ENCODE measurements at regions not wholly inside any gene's neighbourhood (a gene's known extent, or its start where the extent isn't known, plus 50 kb on each side); places are given as distances from the start of the nearest gene placed in this dataset.

DNA sequence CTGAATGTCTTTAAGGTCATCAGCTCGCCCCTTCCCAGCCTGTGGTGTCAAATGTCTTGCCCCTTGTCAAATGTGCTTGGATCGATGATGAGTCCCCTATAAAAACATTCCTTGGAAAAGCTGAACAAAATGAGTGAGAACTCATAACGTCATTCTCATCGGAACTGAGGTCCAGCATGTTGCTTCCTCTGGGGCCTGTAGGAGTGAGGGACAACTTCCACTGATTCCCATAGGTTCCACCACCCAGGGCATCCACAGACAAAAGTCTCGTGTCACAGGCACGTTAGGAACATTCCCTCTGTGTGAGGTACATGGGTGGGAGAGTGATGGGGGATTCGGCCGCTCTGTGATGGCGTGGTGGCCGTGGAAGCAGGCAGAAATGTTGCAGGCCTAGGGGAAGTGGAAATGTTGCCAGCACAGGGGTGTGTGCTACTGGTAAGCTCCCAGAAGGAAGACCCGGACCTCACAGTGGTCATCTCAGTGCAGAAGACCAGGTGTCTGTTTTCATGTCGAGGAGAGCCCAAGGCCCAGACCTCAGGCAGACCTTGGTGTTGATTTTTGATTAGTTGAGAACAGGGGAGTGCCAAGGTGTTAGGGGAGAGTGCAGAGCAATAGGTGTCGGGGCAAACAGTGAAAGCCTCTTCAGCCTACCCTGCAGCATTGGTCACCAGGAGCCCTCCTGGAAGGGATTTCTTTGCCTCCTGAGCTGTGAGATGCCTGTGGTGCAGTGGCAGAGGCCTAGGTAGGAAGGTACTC lies 96.8 kb downstream of the SNRPN start:
- no peak for DNase-seq (ENCODE audit: low read depth)

DNA sequence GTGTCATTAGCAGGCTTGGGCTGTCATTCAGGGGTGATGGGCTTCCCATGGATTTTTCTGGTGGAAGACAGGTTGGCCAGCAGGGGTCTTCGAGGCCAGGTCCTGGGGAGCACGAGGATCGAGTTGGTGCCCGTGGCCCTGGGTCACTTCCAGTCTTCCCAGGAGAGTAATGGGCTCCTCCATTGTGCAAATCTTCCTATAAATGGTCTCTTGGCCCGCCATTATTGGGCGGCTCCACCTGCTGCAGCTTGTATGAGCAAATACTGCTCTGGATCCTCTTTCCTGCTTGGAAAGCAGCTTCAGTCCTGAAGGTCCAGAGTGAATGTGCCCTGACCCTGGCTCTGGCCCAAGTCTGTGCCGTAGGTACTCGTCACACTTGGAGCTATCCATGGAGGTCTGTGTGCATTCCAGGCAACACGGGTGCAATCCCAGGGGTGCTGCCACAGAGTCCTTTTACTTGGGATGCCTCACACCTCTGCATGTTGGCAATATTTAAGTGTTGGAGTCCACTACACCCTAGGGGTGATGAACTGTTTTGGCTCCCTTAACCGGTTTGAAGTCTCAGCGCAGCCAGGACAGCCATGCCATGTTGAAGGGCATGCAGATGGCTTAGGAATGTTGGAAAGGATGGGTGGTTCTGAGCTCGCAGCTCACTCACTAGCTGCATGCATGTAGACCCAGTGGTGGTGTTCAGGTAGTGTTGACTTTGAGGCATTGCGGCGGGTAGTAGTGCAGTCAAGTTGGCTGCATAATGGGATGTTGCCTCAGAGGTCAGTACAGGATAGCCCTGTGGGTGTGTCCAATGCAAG lies 97.6 kb downstream of the SNRPN start:
- no peak for DNase-seq (ENCODE audit: low read depth)

DNA sequence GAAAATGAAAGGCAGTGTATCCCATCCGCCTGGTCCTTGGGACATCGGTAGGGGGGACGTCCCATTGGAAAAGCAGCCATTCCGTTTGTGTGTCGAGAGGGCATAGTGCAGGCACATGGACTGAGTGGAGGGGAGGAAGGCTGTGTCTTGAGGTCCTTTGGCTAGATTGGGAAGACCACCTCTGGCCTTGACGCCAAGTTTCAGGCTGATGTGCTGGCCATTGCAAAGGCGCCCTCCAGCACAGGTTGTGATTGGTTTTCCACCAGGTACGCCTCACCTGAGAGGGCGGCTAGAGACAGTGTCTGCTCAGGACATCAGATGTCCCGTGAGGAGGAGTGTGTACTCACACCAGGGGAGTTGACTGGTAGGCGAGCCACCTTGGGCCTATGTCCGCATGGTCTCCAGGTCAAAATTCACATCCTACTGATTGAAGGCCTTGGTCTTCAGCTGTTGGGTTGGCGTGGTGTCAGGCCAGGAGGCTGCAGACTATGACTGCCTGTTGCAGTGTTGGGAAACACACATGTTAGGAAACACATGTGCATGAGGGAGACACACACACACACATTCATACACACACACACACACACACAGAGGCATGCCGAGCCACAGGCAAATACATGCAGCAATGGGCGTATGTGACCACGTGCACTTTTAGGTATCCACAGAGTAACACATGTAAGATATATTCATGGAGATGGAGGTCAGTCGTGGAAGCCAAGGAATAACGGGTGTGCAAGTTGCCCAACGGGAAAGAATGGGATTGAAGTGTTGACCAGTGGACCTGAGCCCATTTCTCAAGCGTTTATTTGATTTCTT lies 98.4 kb downstream of the SNRPN start:
- DNase-seq (ENCODE audit: low read depth) = no peak

DNA sequence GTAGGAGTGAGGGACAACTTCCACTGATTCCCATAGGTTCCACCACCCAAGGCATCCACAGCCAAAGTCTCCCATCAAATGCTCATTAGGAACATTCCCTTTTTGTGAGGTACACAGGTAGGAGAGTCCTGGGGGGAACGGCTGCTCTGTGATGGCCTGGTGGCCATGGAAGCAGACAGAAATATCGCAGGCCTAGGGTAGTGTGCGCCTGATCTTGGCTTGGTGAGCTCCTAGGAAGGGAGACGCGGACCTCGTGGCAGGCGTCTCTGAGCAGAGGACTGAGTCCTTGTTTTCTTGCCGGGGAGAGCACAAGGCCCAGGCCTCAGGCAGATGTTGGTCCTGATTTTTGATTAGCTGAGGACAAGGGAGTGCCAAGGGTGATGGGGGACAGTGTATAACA lies 99.5 kb downstream of the SNRPN start:
- no peak for DNase-seq (ENCODE audit: low read depth)

DNA sequence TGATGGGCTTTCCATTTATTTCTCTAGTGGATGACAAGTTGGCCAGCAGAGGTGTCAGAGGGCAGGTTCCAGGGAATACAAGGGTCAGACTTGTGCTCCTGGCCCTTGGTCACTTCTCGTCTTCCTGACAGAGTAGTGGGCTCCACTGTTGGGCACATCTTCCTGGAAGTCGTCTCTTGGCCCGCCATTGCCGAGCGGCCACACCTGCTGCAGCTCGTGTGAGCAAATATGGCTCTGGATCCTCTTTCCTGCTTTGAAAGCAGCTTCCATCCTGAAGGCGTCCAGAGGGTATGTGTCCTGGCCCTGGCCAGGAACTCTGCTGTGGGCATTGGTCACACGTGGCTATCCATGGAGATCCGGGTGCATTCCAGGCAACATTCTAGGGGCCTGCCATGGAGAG lies 100.2 kb downstream of the SNRPN start:
- DNase-seq (ENCODE audit: low read depth) = no peak

DNA sequence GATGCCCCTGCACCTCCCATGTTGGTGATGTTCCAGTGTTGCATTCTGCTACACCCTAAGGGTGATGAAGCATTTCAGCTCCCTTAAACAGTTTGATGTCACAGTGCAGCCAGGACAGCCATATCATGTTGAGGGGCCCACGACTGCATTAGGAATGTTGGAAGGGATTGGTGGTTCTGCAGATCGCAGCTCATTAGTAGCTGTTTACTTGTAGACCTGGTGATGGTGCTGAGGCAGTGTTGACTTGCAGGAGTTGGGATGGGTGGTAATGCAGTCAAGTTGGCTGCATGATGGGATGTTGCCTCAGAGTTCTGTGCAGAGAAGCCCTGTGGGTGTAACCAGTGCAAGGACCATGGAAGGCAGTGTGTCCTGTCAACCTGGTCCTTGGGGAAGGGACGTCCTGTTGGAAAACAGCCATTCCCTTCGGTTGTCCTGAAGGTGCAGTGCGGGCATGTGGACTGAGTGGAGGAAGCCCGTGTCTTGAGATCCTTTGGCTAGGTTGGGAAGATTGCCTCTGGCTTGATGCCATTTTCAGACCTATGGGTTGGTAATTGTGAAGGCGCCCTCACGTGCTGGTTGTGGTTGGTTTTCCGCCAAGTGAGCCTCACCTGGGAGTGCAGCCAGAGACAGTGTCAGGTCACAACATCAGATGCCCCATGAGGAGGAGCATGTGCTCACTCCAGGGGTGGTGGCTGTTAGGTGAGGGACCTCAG lies 100.7 kb downstream of the SNRPN start:
- DNase-seq (ENCODE audit: low read depth) = no peak

DNA sequence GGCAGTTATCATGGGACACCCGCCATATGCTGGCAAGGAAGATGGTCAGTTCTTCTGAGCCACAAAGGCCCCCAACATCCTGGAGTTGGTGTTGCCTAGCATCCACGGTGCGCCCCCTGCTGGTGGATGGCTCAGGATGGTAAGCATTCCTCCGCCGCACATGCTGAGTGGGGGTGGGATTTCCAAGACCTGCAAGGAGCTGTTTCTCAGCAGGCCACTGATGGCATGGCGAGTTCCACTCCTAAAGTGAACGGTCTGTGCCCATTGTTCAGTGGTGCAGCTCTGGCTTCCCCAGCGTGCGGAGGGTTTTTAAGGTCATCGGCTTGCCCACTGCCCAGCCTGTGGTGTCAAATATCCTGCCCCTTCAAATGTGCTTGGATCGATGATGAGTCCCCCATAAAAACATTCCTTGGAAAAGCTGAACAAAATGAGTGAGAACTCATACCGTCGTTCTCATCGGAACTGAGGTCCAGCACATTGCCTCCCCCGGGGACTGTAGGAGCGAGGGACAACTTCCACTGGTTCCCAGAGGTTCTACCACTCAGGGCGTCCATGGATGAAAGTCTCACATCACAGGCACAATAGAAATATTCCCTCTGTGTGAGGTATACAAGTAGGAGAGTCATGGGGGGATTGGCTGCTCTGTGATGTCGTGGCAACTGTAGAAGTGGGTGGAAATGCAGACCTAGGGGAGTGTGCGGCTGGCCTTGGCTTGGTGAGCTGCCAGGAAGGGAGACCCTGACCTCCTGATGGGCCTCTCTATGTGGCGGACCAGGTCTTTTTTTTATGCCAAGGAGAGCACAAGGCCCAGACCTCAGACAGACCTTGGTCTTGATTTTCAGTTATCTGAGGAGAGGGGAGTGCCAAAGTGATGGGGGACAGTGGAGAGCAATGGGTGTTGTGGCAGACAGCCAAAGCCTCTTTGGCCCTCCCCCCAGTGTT lies 102.0 kb downstream of the SNRPN start:
- no peak for DNase-seq (ENCODE audit: low read depth)

DNA sequence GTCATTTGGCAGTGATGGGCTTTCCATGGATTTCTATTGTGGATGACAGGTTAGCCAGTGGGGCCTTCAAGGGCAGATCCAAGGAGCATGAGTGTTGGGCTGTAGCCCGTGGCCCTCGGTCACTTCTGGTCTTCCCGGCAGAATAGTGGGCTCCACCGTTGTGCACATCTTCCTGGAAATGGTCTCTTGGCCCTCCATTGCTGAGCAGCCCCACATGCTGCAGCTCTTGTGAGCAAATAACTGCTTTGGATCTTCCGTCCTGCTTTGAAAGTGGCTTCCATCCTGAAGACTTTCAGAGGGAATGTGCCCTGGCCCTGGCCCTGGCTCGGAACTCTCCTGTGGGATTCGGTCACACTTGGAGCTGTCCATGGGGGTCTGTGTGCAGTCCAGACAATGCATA lies 102.8 kb downstream of the SNRPN start:
- no peak for DNase-seq (ENCODE audit: low read depth)

DNA sequence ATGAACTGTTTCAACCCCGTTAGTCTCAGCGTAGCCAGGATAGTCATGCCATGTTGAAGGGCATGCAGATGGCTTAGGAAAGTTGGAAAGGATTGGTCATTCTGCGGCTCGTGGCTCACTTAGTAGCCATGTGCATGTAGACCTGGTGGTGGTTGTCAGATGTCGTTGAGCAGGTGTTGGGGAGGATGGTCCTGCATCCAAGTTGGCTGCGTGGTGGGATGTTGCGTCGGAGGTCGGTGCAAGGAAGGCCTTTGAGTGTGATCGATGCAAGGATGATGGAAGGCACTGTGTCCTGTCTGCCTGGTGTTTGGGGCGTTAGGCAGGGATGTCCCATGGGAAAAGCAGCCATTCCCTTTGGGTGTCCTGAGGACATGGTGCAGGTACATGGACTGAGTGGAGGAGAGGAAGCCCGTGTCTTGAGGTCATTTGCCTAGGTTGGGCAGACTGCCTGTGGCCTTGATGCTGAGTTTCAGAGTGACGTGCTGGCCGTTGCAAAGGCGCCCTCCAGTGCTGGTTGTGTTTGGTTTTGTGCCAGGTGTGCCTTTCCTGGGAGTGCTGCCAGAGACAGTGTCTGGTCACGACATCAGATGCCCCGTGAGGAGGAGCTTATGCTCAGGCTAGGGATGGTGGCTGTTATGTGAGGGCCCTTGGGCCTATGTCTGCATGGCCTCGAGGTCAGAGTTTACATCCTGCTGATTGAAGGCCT lies 103.4 kb downstream of the SNRPN start:
- no peak for DNase-seq (ENCODE audit: low read depth)

DNA sequence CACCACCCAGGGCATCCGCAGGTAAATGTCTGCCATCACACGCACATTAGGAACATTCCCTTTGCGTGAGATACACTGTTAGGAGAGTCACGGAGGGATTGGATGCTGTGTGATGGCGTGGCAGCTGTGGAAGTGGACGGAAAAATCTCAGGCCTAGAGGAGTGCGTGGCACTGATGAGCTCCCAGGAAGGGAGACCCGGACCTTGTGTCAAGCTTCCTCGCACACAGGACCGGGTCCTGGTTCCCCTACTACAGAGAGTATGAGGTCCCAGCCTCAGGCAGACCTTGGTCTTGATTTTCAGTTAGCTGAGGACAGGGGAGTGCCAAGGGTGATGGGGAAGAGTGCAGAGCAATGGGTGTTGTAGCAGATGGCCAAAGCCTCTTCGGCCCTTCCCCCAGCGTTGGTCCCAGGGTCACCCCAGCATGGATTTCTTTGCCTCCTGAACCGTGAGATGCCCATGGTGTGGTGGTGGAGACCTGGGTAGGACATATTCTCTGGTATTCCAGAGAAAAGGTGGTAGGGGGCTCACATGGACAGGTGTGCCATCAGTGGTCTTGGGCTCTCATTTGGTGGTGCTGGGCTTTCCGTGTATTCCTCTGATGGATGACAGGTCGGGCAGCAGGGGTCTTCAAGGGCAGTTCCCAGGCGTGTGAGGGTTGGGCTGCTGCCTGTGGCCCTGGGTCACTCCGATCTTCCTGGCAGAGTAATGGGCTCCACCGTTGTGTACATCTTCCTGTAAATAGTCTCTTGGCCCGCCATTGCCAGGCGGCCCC lies 105.1 kb downstream of the SNRPN start:
- no peak for DNase-seq (ENCODE audit: low read depth)

DNA sequence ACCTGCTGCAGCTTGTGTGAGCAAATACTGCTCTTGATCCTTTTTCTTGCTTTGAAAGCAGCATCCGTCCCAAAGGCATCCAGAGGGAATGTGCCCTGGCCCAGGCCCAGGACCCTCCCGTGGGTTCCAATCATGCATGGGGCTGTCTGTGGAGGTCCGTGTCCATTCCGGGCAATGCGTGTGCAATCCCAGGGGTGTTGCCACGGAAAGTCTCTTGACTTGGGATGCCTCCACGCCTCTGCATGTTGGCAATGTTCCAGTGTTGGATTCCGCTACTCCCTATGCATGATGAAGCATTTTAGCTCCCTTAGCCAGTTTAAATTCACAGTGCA lies 105.7 kb downstream of the SNRPN start:
- DNase-seq (ENCODE audit: low read depth) = no peak

DNA sequence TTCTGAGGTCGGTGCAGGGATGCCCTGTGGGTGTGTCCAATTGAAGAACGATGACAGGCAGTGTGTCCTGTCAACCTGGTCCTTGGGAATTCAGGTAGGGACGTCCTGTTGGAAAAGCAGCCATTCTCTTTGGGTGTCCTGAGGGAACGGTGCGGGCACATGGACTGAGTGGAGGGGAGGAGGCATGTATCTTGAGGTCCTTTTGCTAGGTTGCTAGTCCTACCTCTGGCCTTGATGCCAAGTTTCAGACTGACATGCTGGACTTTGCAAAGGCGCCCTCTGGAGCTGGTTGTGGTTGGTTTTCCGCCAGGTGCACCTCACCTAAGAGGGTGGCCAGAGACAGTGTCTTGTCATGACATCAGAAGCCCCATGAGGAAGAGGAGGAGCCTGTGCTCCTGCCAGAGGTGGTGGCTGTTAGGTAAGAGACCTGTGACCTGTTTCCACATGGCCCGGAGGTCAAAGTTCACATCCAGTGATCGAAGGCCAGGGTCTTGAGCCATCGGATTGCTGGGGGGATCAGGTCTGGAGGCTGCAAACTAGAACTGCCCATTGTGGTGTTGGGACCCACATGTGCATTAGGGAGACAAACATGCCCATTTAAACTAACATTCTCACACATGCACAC lies 106.3 kb downstream of the SNRPN start:
- no peak for DNase-seq (ENCODE audit: low read depth)

DNA sequence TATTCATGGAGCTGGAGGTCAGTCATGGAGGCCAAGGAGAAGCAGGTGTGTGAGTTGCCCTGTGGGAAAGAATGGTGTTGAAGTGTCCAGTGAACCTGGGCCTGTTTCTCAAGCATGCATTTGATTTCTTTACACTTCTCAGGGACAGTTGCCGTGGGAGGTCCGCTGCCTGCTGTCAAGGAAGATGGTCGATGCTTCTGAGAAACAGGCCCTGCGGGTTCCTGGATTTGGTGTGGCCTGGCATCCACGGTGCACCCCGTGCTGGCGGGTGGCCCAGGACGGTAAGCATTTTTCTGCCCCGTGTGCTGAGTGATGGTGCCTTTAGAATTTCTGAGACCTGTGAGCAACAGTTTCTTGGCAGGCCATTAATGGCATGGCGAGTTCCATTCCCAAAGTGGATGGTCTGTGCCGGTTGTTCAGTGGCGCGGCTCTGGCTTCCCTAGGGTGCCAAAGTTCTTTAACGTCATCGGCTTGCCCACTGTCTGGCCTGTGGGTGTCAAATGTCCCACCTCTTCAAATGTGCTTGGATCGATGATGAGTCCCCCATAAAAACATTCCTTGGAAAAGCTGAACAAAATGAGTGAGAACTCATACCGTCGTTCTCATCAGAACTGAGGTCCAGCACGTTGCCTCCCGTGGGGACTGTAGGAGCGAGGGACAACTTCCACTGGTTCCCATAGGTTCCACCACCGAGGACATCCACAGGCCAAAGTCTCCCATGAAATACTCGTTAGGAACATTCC lies 107.2 kb downstream of the SNRPN start:
- no peak for DNase-seq (ENCODE audit: low read depth)

DNA sequence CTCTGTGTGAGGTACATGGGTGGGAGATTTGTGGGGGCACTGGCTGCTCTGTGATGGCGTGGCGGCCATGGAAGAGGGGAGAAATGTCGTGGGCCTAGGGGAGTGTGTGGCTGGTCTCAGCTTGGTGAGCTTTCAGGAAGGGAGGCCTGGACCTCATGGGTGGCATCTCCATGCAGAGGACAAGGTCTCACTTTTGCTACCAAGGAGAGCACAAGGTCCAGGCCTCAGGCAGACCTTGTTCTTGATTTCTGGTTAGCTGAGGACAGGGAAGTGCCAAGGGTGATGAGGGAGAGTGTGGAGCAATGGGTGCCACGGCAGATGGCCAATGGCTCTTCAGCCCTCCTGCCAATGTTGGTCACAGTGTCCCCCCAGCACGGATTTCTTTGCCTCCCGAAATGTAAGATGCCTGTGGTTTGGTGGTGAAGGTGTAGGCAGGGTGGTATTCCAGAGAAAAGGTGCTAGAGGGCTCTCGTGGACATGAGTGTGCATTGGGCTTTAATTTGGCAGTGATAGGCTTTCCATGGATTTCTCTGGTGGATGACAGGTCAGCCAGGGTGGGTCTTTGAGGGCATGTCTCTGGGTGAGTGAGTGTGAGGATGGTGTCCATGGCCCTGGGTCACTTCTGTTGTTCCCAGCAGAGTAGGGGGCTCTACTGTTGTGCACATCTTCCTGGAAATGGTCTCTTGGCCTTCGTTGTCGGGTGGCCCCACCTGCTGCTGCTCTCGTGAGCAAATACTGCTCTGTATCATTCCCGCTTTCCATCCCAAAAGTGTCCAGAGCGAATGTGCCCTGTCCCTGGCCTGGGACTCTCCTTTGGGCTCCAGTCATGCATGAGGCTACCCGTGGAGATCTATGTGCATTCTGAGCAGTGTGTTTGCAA lies 108.0 kb downstream of the SNRPN start:
- no peak for DNase-seq (ENCODE audit: low read depth)

DNA sequence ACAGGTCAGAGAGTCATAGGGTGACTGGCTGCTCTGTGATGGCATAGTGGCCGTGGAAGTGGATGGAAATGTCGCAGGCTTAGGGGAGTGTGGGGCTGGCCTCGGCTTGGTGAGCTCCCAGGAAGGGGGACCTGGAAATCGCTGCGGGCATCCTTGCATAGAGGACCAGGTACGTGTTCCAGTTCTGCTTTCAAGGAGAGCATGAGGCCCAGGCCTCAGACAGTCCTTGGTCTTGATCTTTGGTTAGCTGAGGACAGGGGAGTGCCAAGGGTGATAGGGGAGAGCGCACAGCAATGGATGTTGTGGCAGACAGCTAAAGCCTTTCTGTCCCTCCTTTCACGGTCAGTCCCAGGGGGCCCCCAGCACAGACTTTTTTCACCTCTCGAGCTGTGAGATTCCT lies 110.5 kb downstream of the SNRPN start:
- no peak for DNase-seq (ENCODE audit: low read depth)

DNA sequence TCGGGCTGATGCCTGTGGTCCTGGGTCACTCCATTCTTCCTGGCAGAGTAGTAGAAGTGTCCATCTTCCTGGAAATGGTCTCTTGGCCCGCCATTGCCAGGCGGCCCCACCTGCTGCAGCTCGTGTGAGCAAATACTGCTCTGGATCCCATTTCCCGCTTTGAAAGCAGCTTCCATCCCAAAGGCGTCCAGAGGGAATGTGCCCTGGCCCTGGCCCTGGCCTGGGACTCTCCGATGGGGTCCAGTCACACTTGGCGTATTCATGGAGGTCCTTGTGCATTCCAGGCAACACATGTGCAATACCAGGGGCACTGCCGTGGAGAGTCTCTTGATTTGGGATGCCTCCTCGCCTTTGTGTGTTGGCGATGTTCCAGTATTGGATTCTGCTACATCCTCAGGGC lies 111.1 kb downstream of the SNRPN start:
- no peak for DNase-seq (ENCODE audit: low read depth)

DNA sequence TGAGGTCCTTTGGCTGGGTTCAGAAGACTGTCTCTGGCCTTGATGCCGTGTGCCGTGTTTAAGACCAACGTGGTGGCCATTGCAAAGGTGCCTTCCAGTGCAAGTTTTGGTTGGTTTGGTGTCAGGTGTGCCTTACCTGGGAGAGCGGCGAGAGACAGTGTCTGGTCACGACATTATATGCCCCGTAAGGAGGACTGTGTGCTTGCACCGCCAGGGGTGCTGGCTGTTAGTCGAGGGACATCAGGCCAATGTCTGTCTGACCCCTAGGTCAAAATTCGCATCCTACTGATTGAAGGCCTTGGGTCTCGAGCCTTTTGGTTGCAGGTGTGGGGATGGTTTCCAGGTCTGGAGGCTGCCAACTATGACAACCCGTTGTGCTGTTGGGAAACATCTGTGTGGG lies 111.9 kb downstream of the SNRPN start:
- no peak for DNase-seq (ENCODE audit: low read depth)
